SK-N-SH treated with all-trans-retinoic acid at 6 μM for 48 hours (cell line): ENCODE measurements at regions not wholly inside any gene's neighbourhood (a gene's known extent, or its start where the extent isn't known, plus 50 kb on each side); places are given as distances from the start of the nearest gene placed in this dataset.

Experiments
- ATAC-seq: fragments of 200-7000 bp; cut with Tn5 transposase; 3 replicates; pipeline ENCODE4 v1.9.1; 2020; ENCODE audit warnings: mild to moderate bottlenecking, moderate library complexity
- ARNTL ChIP-seq: fragments of 450-650 bp; formaldehyde crosslinking; IDR thresholded peaks from 2 replicates; pipeline ENCODE4 v1.5.0; 2020; ENCODE audit warnings: low read depth, mild to moderate bottlenecking, moderate library complexity, borderline replicate concordance
- CREB5 ChIP-seq: fragments of 250-450 bp; sonication (Bioruptor Pico); IDR thresholded peaks from 2 replicates; pipeline ENCODE4 v1.5.1; 2020; ENCODE audit warnings: low read depth, mild to moderate bottlenecking, moderate library complexity
- CSDC2 ChIP-seq: fragments of 250-450 bp; sonication (Bioruptor Pico); IDR thresholded peaks from 2 replicates; pipeline ENCODE4 v1.5.0; 2020; ENCODE audit warnings: mild to moderate bottlenecking, moderate library complexity
- CSRNP3 ChIP-seq: fragments of 250-450 bp; sonication (Bioruptor Pico); IDR thresholded peaks from 2 replicates; pipeline ENCODE4 v1.5.1; 2021; ENCODE audit warnings: mild to moderate bottlenecking, moderate library complexity
- ISL1 ChIP-seq: fragments of 250-450 bp; sonication (Bioruptor Pico); IDR thresholded peaks from 2 replicates; pipeline ENCODE4 v2.1.2; 2022; ENCODE audit warnings: mild to moderate bottlenecking, moderate library complexity
- OSR1 ChIP-seq: fragments of 250-450 bp; sonication (Bioruptor Pico); IDR thresholded peaks from 2 replicates; pipeline ENCODE4 v1.8.0; 2022; ENCODE audit warnings: moderate library complexity, mild to moderate bottlenecking, inconsistent platforms
- PATZ1 ChIP-seq: fragments of 250-450 bp; sonication (Bioruptor Pico); IDR thresholded peaks from 2 replicates; pipeline ENCODE4 v1.8.0; 2020; ENCODE audit warnings: mild to moderate bottlenecking, moderate library complexity, borderline replicate concordance
- RARB ChIP-seq: fragments of 250-450 bp; sonication (Bioruptor Pico); IDR thresholded peaks from 2 replicates; pipeline ENCODE4 v1.8.0; 2021; ENCODE audit warnings: mild to moderate bottlenecking, moderate library complexity
- SNAI2 ChIP-seq: fragments of 250-450 bp; sonication (Bioruptor Pico); IDR thresholded peaks from 2 replicates; pipeline ENCODE4 v1.5.0; 2020; ENCODE audit warnings: mild to moderate bottlenecking, moderate library complexity
- TCF4 ChIP-seq: fragments of 250-450 bp; sonication (Bioruptor Pico); IDR thresholded peaks from 2 replicates; pipeline ENCODE4 v1.8.0; 2021; ENCODE audit warnings: mild to moderate bottlenecking, moderate library complexity, borderline replicate concordance
- TOX ChIP-seq: fragments of 250-450 bp; sonication (Bioruptor Pico); IDR thresholded peaks from 2 replicates; pipeline ENCODE4 v1.8.0; 2021; ENCODE audit warnings: mild to moderate bottlenecking, moderate library complexity, borderline replicate concordance
- ZC3H10 ChIP-seq: fragments of 250-450 bp; sonication (Bioruptor Pico); IDR thresholded peaks from 2 replicates; pipeline ENCODE4 v1.5.1; 2021; ENCODE audit warnings: mild to moderate bottlenecking, moderate library complexity
- ZFP30 ChIP-seq: fragments of 450-650 bp; formaldehyde crosslinking; IDR thresholded peaks from 2 replicates; pipeline ENCODE4 v1.5.0; 2022; ENCODE audit warnings: mild to moderate bottlenecking, moderate library complexity
- ZNF565 ChIP-seq: fragments of 450-650 bp; formaldehyde crosslinking; conservative IDR thresholded peaks from 2 replicates; pipeline ENCODE4 v1.5.0; 2020; ENCODE audit warnings: low read depth, mild to moderate bottlenecking, moderate library complexity
- ZNF70 ChIP-seq: fragments of 450-650 bp; formaldehyde crosslinking; IDR thresholded peaks from 2 replicates; pipeline ENCODE4 v1.5.0; 2020; ENCODE audit warnings: mild to moderate bottlenecking, moderate library complexity
- ZNF8 ChIP-seq: fragments of 450-650 bp; formaldehyde crosslinking; IDR thresholded peaks from 2 replicates; pipeline ENCODE4 v1.5.0; 2020; ENCODE audit warnings: mild to moderate bottlenecking, moderate library complexity
- TF ChIP-seq, protein P1 (sequence below): fragments of 250-450 bp; sonication (Bioruptor Pico); IDR thresholded peaks from 2 replicates; pipeline ENCODE4 v1.8.0; 2021; ENCODE audit warnings: low read depth, mild to moderate bottlenecking, moderate library complexity, borderline replicate concordance

GRCh38 chr16:54694651-54695050, 236.0 kb upstream of the IRX5 start (continued):
- TF ChIP-seq CREB5 (CRISPR knock-in tag) (no peak), ARNTL (no peak), ZFP30 (CRISPR knock-in tag) (no peak), ZNF70 (CRISPR knock-in tag) (no peak), TOX (no peak), ZNF8 (CRISPR knock-in tag) (no peak)

GRCh38 chr16:54693864-54694263, 236.8 kb upstream of the IRX5 start:
- TF ChIP-seq ZC3H10 (CRISPR knock-in tag): no peak
- no peak for ATAC-seq

GRCh38 chr16:54690710-54691109, 240.0 kb upstream of the IRX5 start:
- ATAC-seq: no peak
- no peak for TF ChIP-seq CSRNP3 (CRISPR knock-in tag)
- TF ChIP-seq PATZ1 (CRISPR knock-in tag): no peak
- TF ChIP-seq TCF4: no peak
- TF ChIP-seq SNAI2 (CRISPR knock-in tag): no peak

- no peak for ATAC-seq
- TF ChIP-seq TCF4: no peak
- no peak for TF ChIP-seq RARB (CRISPR knock-in tag)
- TF ChIP-seq ISL1 (CRISPR knock-in tag): no peak
- TF ChIP-seq ARNTL: no peak
- no peak for TF ChIP-seq OSR1 (CRISPR knock-in tag)
- TF ChIP-seq, protein P1, sequence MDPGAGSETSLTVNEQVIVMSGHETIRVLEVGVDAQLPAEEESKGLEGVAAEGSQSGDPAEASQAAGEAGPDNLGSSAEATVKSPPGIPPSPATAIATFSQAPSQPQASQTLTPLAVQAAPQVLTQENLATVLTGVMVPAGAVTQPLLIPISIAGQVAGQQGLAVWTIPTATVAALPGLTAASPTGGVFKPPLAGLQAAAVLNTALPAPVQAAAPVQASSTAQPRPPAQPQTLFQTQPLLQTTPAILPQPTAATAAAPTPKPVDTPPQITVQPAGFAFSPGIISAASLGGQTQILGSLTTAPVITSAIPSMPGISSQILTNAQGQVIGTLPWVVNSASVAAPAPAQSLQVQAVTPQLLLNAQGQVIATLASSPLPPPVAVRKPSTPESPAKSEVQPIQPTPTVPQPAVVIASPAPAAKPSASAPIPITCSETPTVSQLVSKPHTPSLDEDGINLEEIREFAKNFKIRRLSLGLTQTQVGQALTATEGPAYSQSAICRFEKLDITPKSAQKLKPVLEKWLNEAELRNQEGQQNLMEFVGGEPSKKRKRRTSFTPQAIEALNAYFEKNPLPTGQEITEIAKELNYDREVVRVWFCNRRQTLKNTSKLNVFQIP: no peak
- no peak for TF ChIP-seq ZC3H10 (CRISPR knock-in tag)
- TF ChIP-seq ZNF8 (CRISPR knock-in tag): no peak
- no peak for TF ChIP-seq CSDC2 (CRISPR knock-in tag)
- TF ChIP-seq CREB5 (CRISPR knock-in tag): no peak
- TF ChIP-seq PATZ1 (CRISPR knock-in tag): no peak
- TF ChIP-seq ZNF565: no peak
These were observed 240.4 kb upstream of the IRX5 start for GRCh38 chr16:54690306-54690705.
